H9 (cell line): ENCODE measurements at regions not wholly inside any gene's neighbourhood (a gene's known extent, or its start where the extent isn't known, plus 50 kb on each side); places are given as distances from the start of the nearest gene placed in this dataset.

Experiments used
- DNase-seq: peaks from one replicate; pipeline ENCODE4 v3.0.0-alpha.2; 2017
- H2AFZ ChIP-seq: one replicate; pipeline ENCODE4 v1.6.1; 2013; ENCODE audit warnings: mild to moderate bottlenecking, low read length, control low read depth, moderate library complexity
- H2AK5ac ChIP-seq: 2 replicates; pipeline ENCODE4 v1.6.1; 2013; ENCODE audit warnings: low read length, control low read depth, mixed read lengths; ENCODE audit not compliant: insufficient read length
- H2BK120ac ChIP-seq: one replicate; pipeline ENCODE4 v1.6.1; 2013; ENCODE audit warnings: low read depth, mild to moderate bottlenecking, low read length, control low read depth, inconsistent platforms; ENCODE audit not compliant: poor library complexity, severe bottlenecking
- H2BK12ac ChIP-seq: 2 replicates; pipeline ENCODE4 v1.6.1; 2013; ENCODE audit warnings: low read length, control low read depth, mixed read lengths, low read depth; ENCODE audit not compliant: insufficient read length
- H2BK15ac ChIP-seq: 2 replicates; pipeline ENCODE4 v1.6.1; 2013; ENCODE audit warnings: low read depth, low read length, control low read depth
- H2BK20ac ChIP-seq: one replicate; pipeline ENCODE4 v1.6.1; 2013; ENCODE audit warnings: low read depth, mild to moderate bottlenecking, low read length, control low read depth, inconsistent platforms; ENCODE audit not compliant: poor library complexity, severe bottlenecking
- H2BK5ac ChIP-seq: 2 replicates; pipeline ENCODE4 v1.6.1; 2013; ENCODE audit warnings: low read length, control low read depth, mixed read lengths; ENCODE audit not compliant: insufficient read length
- H3K14ac ChIP-seq: 2 replicates; pipeline ENCODE4 v1.6.1; 2013; ENCODE audit warnings: low read length, control low read depth; ENCODE audit not compliant: insufficient read depth
- H3K18ac ChIP-seq: 2 replicates; pipeline ENCODE4 v1.6.1; 2013; ENCODE audit warnings: low read depth, mild to moderate bottlenecking, mixed read lengths, low read length, control low read depth; ENCODE audit not compliant: insufficient read length
- H3K23ac ChIP-seq: 2 replicates; pipeline ENCODE4 v1.6.1; 2013; ENCODE audit warnings: low read length, control low read depth, mixed read lengths, low read depth; ENCODE audit not compliant: insufficient read length
- H3K23me2 ChIP-seq: 2 replicates; pipeline ENCODE4 v1.6.1; 2013; ENCODE audit warnings: low read depth, mild to moderate bottlenecking, mixed read lengths, low read length, control low read depth; ENCODE audit not compliant: insufficient read length, poor library complexity, severe bottlenecking
- H3K27ac ChIP-seq: 2 replicates; pipeline ENCODE4 v1.5.1; 2013; ENCODE audit warnings: low read length, control low read depth, mixed read lengths, low read depth; ENCODE audit not compliant: insufficient read length
- H3K27me3 ChIP-seq: 2 replicates; pipeline ENCODE4 v1.6.1; 2013; ENCODE audit warnings: low read length, control low read depth, inconsistent platforms; ENCODE audit not compliant: insufficient read depth
- H3K4ac ChIP-seq: 2 replicates; pipeline ENCODE4 v1.6.1; 2013; ENCODE audit warnings: low read depth, mild to moderate bottlenecking, control low read depth, inconsistent platforms, low read length, moderate library complexity
- H3K4me1 ChIP-seq: 2 replicates; pipeline ENCODE4 v1.6.1; 2013; ENCODE audit warnings: low read length, control low read depth, inconsistent platforms; ENCODE audit not compliant: insufficient read depth
- H3K4me2 ChIP-seq: 2 replicates; pipeline ENCODE4 v1.6.1; 2013; ENCODE audit warnings: low read length, control low read depth, mixed read lengths; ENCODE audit not compliant: insufficient read length, insufficient read depth
- H3K56ac ChIP-seq: 2 replicates; pipeline ENCODE4 v1.6.1; 2013; ENCODE audit warnings: low read depth, mild to moderate bottlenecking, mixed read lengths, low read length, control low read depth; ENCODE audit not compliant: insufficient read length
- H3K79me1 ChIP-seq: 2 replicates; pipeline ENCODE4 v1.6.1; 2013; ENCODE audit warnings: low read depth, mild to moderate bottlenecking, moderate library complexity, low read length, control low read depth, inconsistent platforms; ENCODE audit not compliant: insufficient read depth, poor library complexity, severe bottlenecking
- H3K79me2 ChIP-seq: 2 replicates; pipeline ENCODE4 v1.6.1; 2013; ENCODE audit warnings: low read length, control low read depth, inconsistent platforms; ENCODE audit not compliant: insufficient read depth
- H3K9ac ChIP-seq: 2 replicates; pipeline ENCODE4 v1.6.1; 2013; ENCODE audit warnings: low read length, control low read depth, mixed read lengths; ENCODE audit not compliant: insufficient read length; ENCODE audit errors: extremely low read depth
- H3K9me3 ChIP-seq: one replicate; pipeline ENCODE4 v1.6.1; 2013; ENCODE audit warnings: low read depth, low read length, inconsistent platforms; ENCODE audit not compliant: control insufficient read depth
- H3T11ph ChIP-seq: one replicate; pipeline ENCODE4 v1.6.1; 2013; ENCODE audit warnings: mild to moderate bottlenecking, low read length, control low read depth, inconsistent platforms
- H4K20me1 ChIP-seq: one replicate; pipeline ENCODE4 v1.6.1; 2013; ENCODE audit not compliant: control insufficient read depth, insufficient read length, insufficient read depth
- H4K5ac ChIP-seq: 2 replicates; pipeline ENCODE4 v1.6.1; 2013; ENCODE audit warnings: low read depth, mild to moderate bottlenecking, mixed read lengths, low read length, control low read depth; ENCODE audit not compliant: insufficient read length
- H4K8ac ChIP-seq: replicated peaks from 2 replicates; pipeline ENCODE4 v1.6.1; 2013; ENCODE audit warnings: low read length, control low read depth, mixed read lengths, low read depth; ENCODE audit not compliant: insufficient read length
- H4K91ac ChIP-seq: 2 replicates; pipeline ENCODE4 v1.6.1; 2013; ENCODE audit warnings: low read depth, mild to moderate bottlenecking, moderate library complexity, mixed read lengths, low read length, control low read depth; ENCODE audit not compliant: insufficient read length
- H3K27ac Mint-ChIP-seq, 3 experiments: 2 replicates in 2 of 3; 3 replicates in 1 of 3; pipeline ENCODE4 v1.8.0; 2020 to 2021; ENCODE audit warnings: mixed read lengths in 3 of 3, mild to moderate bottlenecking in 1 of 3, moderate library complexity in 1 of 3
- H3K27me3 Mint-ChIP-seq: 2 replicates; pipeline ENCODE4 v1.8.0; 2021; ENCODE audit warnings: low read depth, mild to moderate bottlenecking, moderate library complexity, mixed read lengths
- H3K36me3 Mint-ChIP-seq, 3 experiments: 2 replicates in 2 of 3; 3 replicates in 1 of 3; pipeline ENCODE4 v1.8.0; 2020 to 2021; ENCODE audit warnings: low read depth in 3 of 3, mixed read lengths in 3 of 3; ENCODE audit not compliant: insufficient read depth in 1 of 3
- H3K4me1 Mint-ChIP-seq, 2 experiments: 2 replicates each; pipeline ENCODE4 v1.8.0; 2020; ENCODE audit warnings: mixed read lengths in 2 of 2
- H3K4me3 Mint-ChIP-seq, 2 experiments: 2 replicates in 1 of 2; 3 replicates in 1 of 2; pipeline ENCODE4 v1.8.0; 2020 to 2021; ENCODE audit warnings: mild to moderate bottlenecking in 2 of 2, mixed read lengths in 2 of 2, moderate library complexity in 1 of 2
- H3K9me3 Mint-ChIP-seq, 2 experiments: 2 replicates in 1 of 2; 3 replicates in 1 of 2; pipeline ENCODE4 v1.8.0; 2020; ENCODE audit warnings: mild to moderate bottlenecking in 2 of 2, mixed read lengths in 2 of 2, moderate library complexity in 1 of 2
- TF ChIP-seq, protein P1 (sequence below): fragments of 200-600 bp; sonication (generic); conservative IDR thresholded peaks from 3 replicates; pipeline ENCODE4 v1.8.0; 2021; ENCODE audit warnings: antibody characterized with exemption, mild to moderate bottlenecking

DNA sequence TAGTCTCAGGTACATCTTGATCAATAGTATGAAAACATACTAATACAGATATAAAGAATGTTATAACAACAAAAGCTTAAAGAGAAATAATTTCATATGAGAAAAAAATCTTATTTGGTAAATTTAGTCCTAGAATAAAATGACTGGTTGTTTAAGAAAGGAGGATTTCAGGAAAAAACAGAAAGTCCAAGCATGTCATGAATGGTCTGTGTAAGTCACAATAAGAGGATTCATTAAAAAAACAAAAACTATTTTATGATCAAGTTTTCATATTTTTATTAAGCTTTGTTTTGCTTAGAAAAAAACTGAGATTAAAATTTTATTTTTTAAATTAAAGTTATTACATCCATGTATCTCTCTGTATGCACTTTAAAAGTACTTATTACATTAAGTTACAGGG lies 353.9 kb upstream of the SPHKAP start:
- Histone ChIP-seq H3K4ac (no peak overlapping the region), H4K5ac (no peak overlapping the region), H2AK5ac (no peak overlapping the region), H3K9me3 (no peaks in the 10 kb centered on the region), H4K91ac (no peak overlapping the region), H3K4me1 (no peaks in the 10 kb centered on the region), H2AFZ (no peak overlapping the region), H3K23ac (no peak overlapping the region), H4K8ac (no peak overlapping the region), H3K23me2 (no peaks in the 10 kb centered on the region), H3K27me3 (no peaks in the 10 kb centered on the region), H3K9ac (no peak overlapping the region), H2BK12ac (no peak overlapping the region), H3K56ac (no peak overlapping the region), H4K20me1 (no peaks in the 10 kb centered on the region), H3K79me2 (no peaks in the 10 kb centered on the region), H2BK5ac (no peak overlapping the region), H3K4me2 (no peak overlapping the region), H2BK120ac (no peak overlapping the region), H3T11ph (no peak overlapping the region), H3K27ac (no peak overlapping the region), H3K79me1 (no peaks in the 10 kb centered on the region), H2BK15ac (no peak overlapping the region), H3K18ac (no peak overlapping the region), H2BK20ac (no peak overlapping the region), H3K14ac (no peak overlapping the region)
- H3K4me3 Mint-ChIP-seq = no peak overlapping the region
- H3K36me3 Mint-ChIP-seq = peaks cover 31 to 64% (median 58%) of the 10 kb centered on the region in 3 experiments
- TF ChIP-seq, protein P1, sequence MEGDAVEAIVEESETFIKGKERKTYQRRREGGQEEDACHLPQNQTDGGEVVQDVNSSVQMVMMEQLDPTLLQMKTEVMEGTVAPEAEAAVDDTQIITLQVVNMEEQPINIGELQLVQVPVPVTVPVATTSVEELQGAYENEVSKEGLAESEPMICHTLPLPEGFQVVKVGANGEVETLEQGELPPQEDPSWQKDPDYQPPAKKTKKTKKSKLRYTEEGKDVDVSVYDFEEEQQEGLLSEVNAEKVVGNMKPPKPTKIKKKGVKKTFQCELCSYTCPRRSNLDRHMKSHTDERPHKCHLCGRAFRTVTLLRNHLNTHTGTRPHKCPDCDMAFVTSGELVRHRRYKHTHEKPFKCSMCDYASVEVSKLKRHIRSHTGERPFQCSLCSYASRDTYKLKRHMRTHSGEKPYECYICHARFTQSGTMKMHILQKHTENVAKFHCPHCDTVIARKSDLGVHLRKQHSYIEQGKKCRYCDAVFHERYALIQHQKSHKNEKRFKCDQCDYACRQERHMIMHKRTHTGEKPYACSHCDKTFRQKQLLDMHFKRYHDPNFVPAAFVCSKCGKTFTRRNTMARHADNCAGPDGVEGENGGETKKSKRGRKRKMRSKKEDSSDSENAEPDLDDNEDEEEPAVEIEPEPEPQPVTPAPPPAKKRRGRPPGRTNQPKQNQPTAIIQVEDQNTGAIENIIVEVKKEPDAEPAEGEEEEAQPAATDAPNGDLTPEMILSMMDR = no peak
- H3K27me3 Mint-ChIP-seq = no peaks in the 10 kb centered on the region
- peaks cover 66 to 75% of the 10 kb centered on the region in 2 experiments for H3K9me3 Mint-ChIP-seq
- no peak overlapping the region for H3K27ac Mint-ChIP-seq
- no peaks in the 10 kb centered on the region for H3K4me1 Mint-ChIP-seq
- no peak for DNase-seq
